HG03175 (cell line): ENCODE measurements at regions not wholly inside any gene's neighbourhood (a gene's known extent, or its start where the extent isn't known, plus 50 kb on each side); places are given as distances from the start of the nearest gene placed in this dataset.

Experiments used
- ATAC-seq: cut with Tn5 transposase; IDR thresholded peaks from one replicate; pipeline ENCODE4 v1.9.1; 2021; ENCODE audit warnings: mild to moderate bottlenecking, moderate library complexity; ENCODE audit not compliant: unreplicated experiment

DNA sequence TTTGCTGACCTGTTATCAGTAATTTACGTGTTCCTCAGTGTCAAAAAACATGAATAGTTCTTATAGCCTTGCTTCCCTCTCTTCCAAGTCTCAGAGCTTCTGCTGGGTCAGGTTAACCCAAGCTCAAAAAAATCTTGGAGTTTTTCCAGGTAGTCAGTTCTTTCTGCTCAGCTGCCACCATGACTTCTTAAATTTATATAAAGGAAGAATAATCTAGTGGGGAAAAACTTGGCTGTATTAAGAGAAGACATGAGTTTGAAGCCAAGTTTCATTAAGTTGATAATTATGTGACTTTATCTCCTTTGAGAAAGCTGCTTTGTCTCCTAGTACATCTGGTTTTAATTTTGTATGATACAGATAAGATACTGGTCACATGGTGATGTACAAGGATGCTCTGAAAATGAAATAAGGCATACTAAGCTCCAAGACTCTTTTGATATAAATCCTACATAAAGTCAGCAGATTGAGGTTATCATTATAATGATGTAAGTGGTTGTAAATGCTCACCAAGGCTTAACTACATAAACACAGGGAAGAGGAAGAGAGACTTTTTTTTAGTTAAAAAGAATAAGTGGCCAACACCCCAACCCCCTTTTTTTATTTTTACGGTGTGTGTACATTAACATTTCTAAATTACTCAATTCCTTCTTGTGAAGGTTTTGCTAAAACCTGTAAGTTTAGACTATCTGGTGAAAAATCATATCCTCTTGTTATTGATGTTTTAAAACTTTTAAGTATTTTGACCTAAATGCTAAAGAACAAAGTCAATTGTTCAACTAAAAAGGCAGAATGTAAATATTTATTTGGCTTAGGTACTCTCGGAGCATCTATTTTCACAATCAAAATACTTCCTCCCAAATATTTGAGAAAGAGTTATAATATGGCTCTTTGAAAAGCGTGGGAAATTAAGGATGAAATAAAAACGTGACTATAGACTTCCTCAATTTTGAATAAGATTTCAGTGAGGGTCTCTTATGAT, 84.1 kb upstream of the SLC38A2 start:
- no peak for ATAC-seq

GRCh38 chr12:46455648-46456352, 83.2 kb upstream of the SLC38A2 start:
- no peak for ATAC-seq

- ATAC-seq, result no peak
Observed at GRCh38 chr12:46454981-46455380, 82.4 kb upstream of the SLC38A2 start.

GRCh38 chr12:46453428-46453827, 80.9 kb upstream of the SLC38A2 start:
- ATAC-seq, result no peak

DNA sequence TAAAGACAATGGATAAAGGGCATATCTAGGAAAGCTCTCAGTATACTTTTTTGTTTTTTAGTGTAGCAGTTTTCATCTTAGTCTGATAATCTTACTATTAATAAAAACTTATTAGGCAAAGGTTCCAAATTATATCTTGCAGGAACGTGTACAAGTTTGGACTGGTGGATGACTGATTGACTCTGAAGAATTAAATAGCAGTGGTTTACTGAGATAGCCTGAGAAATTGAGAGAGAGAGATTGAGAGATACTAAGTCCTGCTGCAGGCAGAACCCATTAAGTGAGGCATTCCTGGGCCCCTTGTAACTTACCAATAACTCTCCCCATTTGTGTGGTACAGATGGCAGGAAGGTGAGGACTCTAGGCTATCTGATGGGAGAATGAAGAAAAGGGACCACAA, 80.2 kb upstream of the SLC38A2 start:
- ATAC-seq, result no peak

GRCh38 chr12:46452061-46452615, 79.6 kb upstream of the SLC38A2 start:
- no peak for ATAC-seq

DNA sequence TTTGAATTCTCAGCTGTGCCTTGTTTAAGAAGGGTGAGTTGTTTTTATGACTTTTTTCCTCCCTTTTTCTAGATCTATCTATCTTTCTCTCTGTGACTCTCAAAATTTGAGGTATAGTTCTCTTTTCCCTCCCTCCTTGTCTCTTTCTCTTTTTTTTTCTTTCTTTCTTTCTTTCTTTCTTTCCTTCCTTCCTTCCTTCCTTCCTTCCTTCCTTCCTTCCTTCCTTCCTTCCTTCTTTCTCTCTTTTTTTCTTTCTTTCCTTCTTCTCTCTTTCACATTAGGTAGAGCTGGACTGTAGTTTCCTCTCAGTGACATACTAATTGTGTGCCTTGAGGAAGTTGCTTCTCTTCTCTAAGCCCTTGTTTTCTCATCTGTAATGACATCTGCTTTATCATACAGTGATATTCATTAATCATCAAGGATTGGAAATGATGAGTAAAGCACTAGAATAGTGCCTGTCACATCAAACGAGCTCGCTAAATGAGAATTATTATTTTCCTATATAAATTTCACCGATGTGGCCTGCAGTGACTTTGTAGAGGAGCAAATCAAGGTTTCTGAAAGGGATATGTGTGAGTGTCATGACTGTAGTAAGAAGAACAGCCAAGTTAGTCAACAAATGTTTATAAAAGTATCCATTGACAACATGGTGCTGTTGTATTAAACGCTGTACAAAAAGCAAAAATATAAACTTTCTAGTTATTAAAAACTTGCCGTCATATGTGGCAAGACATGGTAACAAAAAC, 78.9 kb upstream of the SLC38A2 start:
- no peak for ATAC-seq

GRCh38 chr12:46450279-46450748, 77.7 kb upstream of the SLC38A2 start:
- ATAC-seq, result no peak

DNA sequence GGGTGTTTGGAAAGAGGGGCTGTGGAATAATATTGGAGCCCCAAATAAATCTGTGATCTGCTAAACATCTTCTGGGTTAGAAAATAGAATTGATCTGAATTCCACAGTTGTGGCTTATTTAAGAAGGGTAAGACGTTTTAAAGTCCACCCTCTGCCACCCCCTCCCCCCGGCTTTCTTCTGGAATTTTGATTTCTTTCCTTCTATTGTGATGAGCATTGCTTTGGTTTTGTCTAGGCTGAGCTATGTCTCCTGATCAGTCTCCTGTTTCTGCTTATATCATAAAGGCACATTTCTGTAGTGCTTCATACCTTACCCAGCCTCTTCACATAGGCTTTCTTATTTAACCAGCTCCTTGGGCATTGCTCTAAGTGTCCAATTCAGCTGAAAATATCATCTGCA, 77.3 kb upstream of the SLC38A2 start:
- no peak for ATAC-seq

- no peak for ATAC-seq
Observed at GRCh38 chr12:46449316-46449715, 76.7 kb upstream of the SLC38A2 start.

GRCh38 chr12:46446645-46447044, 74.1 kb upstream of the SLC38A2 start:
- no peak for ATAC-seq

GRCh38 chr12:46445551-46446235, 73.1 kb upstream of the SLC38A2 start:
- no peak for ATAC-seq

GRCh38 chr12:46445093-46445492, 72.5 kb upstream of the SLC38A2 start:
- ATAC-seq, result no peak

- no peak for ATAC-seq
Observed at GRCh38 chr12:46443594-46444263, 71.2 kb upstream of the SLC38A2 start.

DNA sequence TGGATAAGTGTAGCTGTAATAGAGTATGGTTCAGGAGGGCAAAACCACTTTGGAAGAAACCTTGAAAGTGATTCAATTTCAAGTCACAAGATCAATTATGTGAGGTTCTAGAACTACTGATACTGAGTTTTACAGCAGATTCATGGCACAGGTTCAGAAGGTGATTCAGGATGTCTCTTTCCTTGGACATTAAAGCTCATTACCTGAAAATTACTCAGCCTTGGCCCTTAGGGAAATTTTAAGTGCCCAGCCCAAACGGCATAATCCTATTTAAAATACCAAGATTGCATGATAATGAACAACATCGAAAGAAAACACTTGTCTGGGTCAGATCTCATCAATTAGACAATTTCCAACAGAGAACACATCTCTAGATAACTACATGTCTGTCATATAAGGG, 70.2 kb upstream of the SLC38A2 start:
- ATAC-seq, result no peak

GRCh38 chr12:46442239-46442638, 69.7 kb upstream of the SLC38A2 start:
- ATAC-seq, result no peak

GRCh38 chr12:46439793-46440511, 67.4 kb upstream of the SLC38A2 start:
- ATAC-seq, result no peak

GRCh38 chr12:46438719-46439319, 66.2 kb upstream of the SLC38A2 start:
- ATAC-seq, result no peak

GRCh38 chr12:46438256-46438655, 65.7 kb upstream of the SLC38A2 start:
- no peak for ATAC-seq
